ENCODE measurements at regions not wholly inside any gene's neighbourhood (a gene's known extent, or its start where the extent isn't known, plus 50 kb on each side); places are given as distances from the start of the nearest gene placed in this dataset.

- DNase-seq (ENCODE audit: low read depth, low spot score): no peak
These were observed 712.5 kb downstream of the BRD1 start for GRCh38 chr22:49115197-49115596.

- DNase-seq (ENCODE audit: low read depth, low spot score): no peak
These were observed 713.9 kb downstream of the BRD1 start for GRCh38 chr22:49113758-49114157.

- DNase-seq (ENCODE audit: low read depth, low spot score): no peak
These were observed 714.7 kb downstream of the BRD1 start for GRCh38 chr22:49112661-49113626.

GRCh38 chr22:49112176-49112575, 715.5 kb downstream of the BRD1 start:
- DNase-seq (ENCODE audit: low read depth, low spot score): no peak

GRCh38 chr22:49111085-49111484, 716.6 kb downstream of the BRD1 start:
- DNase-seq (ENCODE audit: low read depth, low spot score): no peak

- no peak for DNase-seq (ENCODE audit: low read depth, low spot score)
These were observed 718.9 kb downstream of the BRD1 start for GRCh38 chr22:49108636-49109315.

GRCh38 chr22:49107961-49108530, 719.6 kb downstream of the BRD1 start:
- DNase-seq (ENCODE audit: low read depth, low spot score): no peak

- DNase-seq (ENCODE audit: low read depth, low spot score): no peak
These were observed 720.1 kb downstream of the BRD1 start for GRCh38 chr22:49107561-49107960.

- DNase-seq (ENCODE audit: low read depth, low spot score): no peak
These were observed 720.9 kb downstream of the BRD1 start for GRCh38 chr22:49106842-49107152.

- no peak for DNase-seq (ENCODE audit: low read depth, low spot score)
These were observed 721.4 kb downstream of the BRD1 start for GRCh38 chr22:49106096-49106841.

- DNase-seq (ENCODE audit: low read depth, low spot score): no peak
These were observed 723.2 kb downstream of the BRD1 start for GRCh38 chr22:49104434-49104833.

- DNase-seq (ENCODE audit: low read depth, low spot score): no peak
These were observed 724.2 kb downstream of the BRD1 start for GRCh38 chr22:49103314-49104059.

- no peak for DNase-seq (ENCODE audit: low read depth, low spot score)
These were observed 725.3 kb downstream of the BRD1 start for GRCh38 chr22:49102367-49102766.

GRCh38 chr22:49101873-49102272, 725.8 kb downstream of the BRD1 start:
- no peak for DNase-seq (ENCODE audit: low read depth, low spot score)

- DNase-seq (ENCODE audit: low read depth, low spot score): no peak
These were observed 726.4 kb downstream of the BRD1 start for GRCh38 chr22:49101225-49101624.

GRCh38 chr22:49100773-49101172, 726.9 kb downstream of the BRD1 start:
- DNase-seq (ENCODE audit: low read depth, low spot score): no peak

GRCh38 chr22:49100316-49100715, 727.4 kb downstream of the BRD1 start:
- no peak for DNase-seq (ENCODE audit: low read depth, low spot score)

- DNase-seq (ENCODE audit: low read depth, low spot score): no peak
These were observed 728.1 kb downstream of the BRD1 start for GRCh38 chr22:49099496-49100124.

GRCh38 chr22:49099089-49099488, 728.6 kb downstream of the BRD1 start:
- no peak for DNase-seq (ENCODE audit: low read depth, low spot score)

- no peak for DNase-seq (ENCODE audit: low read depth, low spot score)
These were observed 729.7 kb downstream of the BRD1 start for GRCh38 chr22:49097966-49098365.
